ENCODE measurements at regions not wholly inside any gene's neighbourhood (a gene's known extent, or its start where the extent isn't known, plus 50 kb on each side); places are given as distances from the start of the nearest gene placed in this dataset.
"Not testable (repeated sequence)": the region's sequence is repeated elsewhere in the genome, so short reads cannot be mapped to it uniquely, and the experiment has no call there.

DNA sequence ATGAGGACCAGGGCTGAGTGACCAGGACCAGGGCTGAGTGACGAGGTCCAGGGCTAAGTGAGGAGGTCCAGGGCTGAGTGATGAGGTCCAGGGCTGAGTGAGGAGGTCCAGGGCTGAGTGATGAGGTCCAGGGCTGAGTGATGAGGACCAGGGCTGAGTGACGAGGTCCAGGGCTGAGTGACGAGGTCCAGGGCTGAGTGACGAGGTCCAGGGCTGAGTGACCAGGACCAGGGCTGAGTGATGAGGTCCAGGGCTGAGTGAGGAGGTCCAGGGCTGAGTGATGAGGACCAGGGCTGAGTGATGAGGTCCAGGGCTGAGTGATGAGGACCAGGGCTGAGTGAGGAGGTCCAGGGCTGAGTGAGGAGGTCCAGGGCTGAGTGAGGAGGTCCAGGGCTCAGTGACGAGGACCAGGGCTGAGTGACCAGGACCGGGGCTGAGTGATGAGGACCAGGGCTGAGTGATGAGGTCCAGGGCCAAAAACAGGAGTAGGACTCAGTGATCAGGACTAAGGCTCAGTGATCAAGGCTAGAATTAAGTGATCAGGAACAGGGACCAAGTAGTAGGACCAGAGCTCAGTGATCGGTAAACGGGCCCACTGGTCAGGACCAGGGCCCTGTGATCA, 176.8 kb downstream of the TMEM121 start:
- not testable (repeated sequence) for H3K23ac ChIP-seq (ENCODE audit: insufficient read length)

DNA sequence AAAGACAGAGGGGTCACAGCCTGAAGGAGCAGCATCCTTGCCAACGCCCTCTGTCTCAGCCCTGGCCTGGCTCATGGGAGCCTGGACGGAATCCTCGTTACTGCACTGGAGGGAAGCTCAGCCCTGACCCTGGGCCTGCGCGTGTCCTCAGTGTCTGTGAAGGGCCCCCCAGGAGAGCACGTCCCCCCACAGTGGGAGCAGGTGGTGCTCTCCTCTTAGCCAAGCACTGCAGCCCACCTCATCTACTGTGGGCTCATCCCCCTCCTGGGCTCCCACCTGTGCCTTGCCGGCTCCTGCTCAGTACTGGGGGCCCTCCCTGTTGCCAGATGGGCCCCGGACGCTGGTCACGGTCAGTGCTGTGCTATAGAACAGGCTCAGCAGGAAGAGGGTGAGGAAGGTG, 177.7 kb downstream of the TMEM121 start:
- H3K23me2 ChIP-seq (ENCODE audit: low read depth, low read length); H3K9ac ChIP-seq (replicated peaks in 1 of 4; ENCODE audit: extremely low read depth in 1 of 4, low read depth in 3 of 4, low read length in 3 of 4); H3K79me1 ChIP-seq (ENCODE audit: low read depth, low read length); H3K4me2 ChIP-seq (ENCODE audit: insufficient read depth in 1 of 2, low read depth in 2 of 2, low read length in 2 of 2); H2BK120ac ChIP-seq (replicated peaks; ENCODE audit: low read depth, low read length); H2BK5ac ChIP-seq (ENCODE audit: low read depth, low read length); H3K56ac ChIP-seq (replicated peaks; ENCODE audit: insufficient read length, low read depth, low read length); H3K4me1 ChIP-seq (replicated peaks in 1 of 4; ENCODE audit: control insufficient read depth in 3 of 4, insufficient read depth in 4 of 4, low read length in 3 of 4); H3K4ac ChIP-seq (replicated peaks; ENCODE audit: insufficient read length, low read depth, low read length); CTCF ChIA-PET (ENCODE audit: partially characterized antibody); POLR2A ChIA-PET (ENCODE audit: partially characterized antibody); H3K36me3 ChIP-seq (ENCODE audit: control insufficient read depth in 2 of 4, insufficient read depth in 4 of 4, low read length in 3 of 4); H3K27me3 ChIP-seq (replicated peaks in 1 of 4; ENCODE audit: control insufficient read depth in 3 of 4, extremely low read depth in 1 of 4, insufficient read depth in 3 of 4, low read length in 3 of 4); H3K79me2 ChIP-seq (ENCODE audit: control insufficient read depth in 1 of 2, insufficient read depth in 2 of 2, low read length in 2 of 2); H2AFZ ChIP-seq (ENCODE audit: low read length); H2BK20ac ChIP-seq (ENCODE audit: low read length); H3K23ac ChIP-seq (ENCODE audit: insufficient read length); FAIRE-seq; H4K5ac ChIP-seq (ENCODE audit: insufficient read length, low read depth, low read length); H3K27ac ChIP-seq (ENCODE audit: low read depth, low read length); H2BK12ac ChIP-seq (ENCODE audit: low read depth, low read length); H3K18ac ChIP-seq (ENCODE audit: extremely low read depth, low read length); H2BK15ac ChIP-seq (ENCODE audit: low read length); H2AK5ac ChIP-seq (ENCODE audit: low read depth, low read length); H4K8ac ChIP-seq (ENCODE audit: extremely low read depth, insufficient read depth, low read length); H4K91ac ChIP-seq (replicated peaks; ENCODE audit: insufficient read length, low read length); H3K4me3 ChIP-seq (ENCODE audit: extremely low read depth in 1 of 4, insufficient read depth in 2 of 4, low read depth in 3 of 4, low read length in 4 of 4); DNase-seq (ENCODE audit: low read depth in 1 of 2, low spot score in 2 of 2); H3K14ac ChIP-seq (ENCODE audit: insufficient read length); H4K20me1 ChIP-seq (replicated peaks in 1 of 2; ENCODE audit: control insufficient read depth in 1 of 2, insufficient read depth in 2 of 2, low read length in 2 of 2): not testable (repeated sequence)
- peaks cover 32 to 81% of the 10 kb centered on the region in 2 experiments for H3K9me3 ChIP-seq (ENCODE audit: insufficient read depth in 2 of 2, low read depth in 1 of 2, low read length in 1 of 2)
- WGBS, 2 experiments (ENCODE audit: extremely low coverage in 1 of 2, insufficient coverage in 1 of 2, insufficient read length in 1 of 2, insufficient replicate concordance in 2 of 2, low coverage in 1 of 2, low lambda C conversion rate in 2 of 2, missing lambda C conversion rate in 1 of 2) = no CpG with 5 or more reads among the region's 10 CpGs

More for the DNA sequence above, 176.8 kb downstream of the TMEM121 start:
- H3K18ac ChIP-seq (ENCODE audit: extremely low read depth, low read length); H3K27me3 ChIP-seq (replicated peaks in 1 of 4; ENCODE audit: control insufficient read depth in 3 of 4, extremely low read depth in 1 of 4, insufficient read depth in 3 of 4, low read length in 3 of 4); H3K27ac ChIP-seq (ENCODE audit: low read depth, low read length); H4K5ac ChIP-seq (ENCODE audit: insufficient read length, low read depth, low read length); H2BK5ac ChIP-seq (ENCODE audit: low read depth, low read length); H3K9ac ChIP-seq (replicated peaks in 1 of 4; ENCODE audit: extremely low read depth in 1 of 4, low read depth in 3 of 4, low read length in 3 of 4); H3K79me2 ChIP-seq (ENCODE audit: control insufficient read depth in 1 of 2, insufficient read depth in 2 of 2, low read length in 2 of 2); H2BK12ac ChIP-seq (ENCODE audit: low read depth, low read length); H3K56ac ChIP-seq (replicated peaks; ENCODE audit: insufficient read length, low read depth, low read length); H3K14ac ChIP-seq (ENCODE audit: insufficient read length); H2BK20ac ChIP-seq (ENCODE audit: low read length); H2AK5ac ChIP-seq (ENCODE audit: low read depth, low read length); H3K79me1 ChIP-seq (ENCODE audit: low read depth, low read length); FAIRE-seq; H3K4ac ChIP-seq (replicated peaks; ENCODE audit: insufficient read length, low read depth, low read length); H3K23me2 ChIP-seq (ENCODE audit: low read depth, low read length); H2BK120ac ChIP-seq (replicated peaks; ENCODE audit: low read depth, low read length); H4K91ac ChIP-seq (replicated peaks; ENCODE audit: insufficient read length, low read length); H4K8ac ChIP-seq (ENCODE audit: extremely low read depth, insufficient read depth, low read length); H4K20me1 ChIP-seq (replicated peaks in 1 of 2; ENCODE audit: control insufficient read depth in 1 of 2, insufficient read depth in 2 of 2, low read length in 2 of 2); POLR2A ChIA-PET (ENCODE audit: partially characterized antibody); H3K4me1 ChIP-seq (replicated peaks in 1 of 4; ENCODE audit: control insufficient read depth in 3 of 4, insufficient read depth in 4 of 4, low read length in 3 of 4); H3K4me2 ChIP-seq (ENCODE audit: insufficient read depth in 1 of 2, low read depth in 2 of 2, low read length in 2 of 2); H3K36me3 ChIP-seq (ENCODE audit: control insufficient read depth in 2 of 4, insufficient read depth in 4 of 4, low read length in 3 of 4); H2AFZ ChIP-seq (ENCODE audit: low read length); CTCF ChIA-PET (ENCODE audit: partially characterized antibody); H3K4me3 ChIP-seq (ENCODE audit: extremely low read depth in 1 of 4, insufficient read depth in 2 of 4, low read depth in 3 of 4, low read length in 4 of 4); H2BK15ac ChIP-seq (ENCODE audit: low read length); DNase-seq (ENCODE audit: low read depth in 1 of 2, low spot score in 2 of 2): not testable (repeated sequence)
- H3K9me3 ChIP-seq (ENCODE audit: insufficient read depth in 2 of 2, low read depth in 1 of 2, low read length in 1 of 2) = peaks cover 28 to 75% of the 10 kb centered on the region in 2 experiments
- WGBS, 2 experiments (ENCODE audit: extremely low coverage in 1 of 2, insufficient coverage in 1 of 2, insufficient read length in 1 of 2, insufficient replicate concordance in 2 of 2, low coverage in 1 of 2, low lambda C conversion rate in 2 of 2, missing lambda C conversion rate in 1 of 2) = 51% methylated on average over 6 of the region's 8 CpGs; no CpG with 5 or more reads in 1 of the 2 experiments

Measured in H1 (cell line).